Uterus (tissue), 2 donors: ENCODE measurements at regions not wholly inside any gene's neighbourhood (a gene's known extent, or its start where the extent isn't known, plus 50 kb on each side); places are given as distances from the start of the nearest gene placed in this dataset.

Experiments used
- CTCF ChIP-seq, 4 experiments: fragments of 200-600 bp in 2 of 4; fragments of 450-650 bp in 2 of 4; sonication (generic) in 2 of 4; IDR thresholded peaks; one replicate each; pipeline ENCODE4 v1.5.1; 2016 to 2019; ENCODE audit warnings: antibody characterized with exemption in 4 of 4, mild to moderate bottlenecking in 2 of 4, moderate library complexity in 1 of 4
- POLR2A ChIP-seq, 2 donors: fragments of 450-650 bp; IDR thresholded peaks; one replicate each; pipeline ENCODE4 v1.6.1; 2016; ENCODE audit warnings: antibody characterized with exemption in 2 of 2, mild to moderate bottlenecking in 1 of 2, moderate library complexity in 1 of 2

- TF ChIP-seq CTCF (IDR thresholded peaks at IDR 0.05): no peak
- no peak for TF ChIP-seq POLR2A (IDR thresholded peaks at IDR 0.05)
These were observed 476.5 kb downstream of the FOXG1 start for GRCh38 chr14:29242755-29243754.
